ENCODE measurements at regions not wholly inside any gene's neighbourhood (a gene's known extent, or its start where the extent isn't known, plus 50 kb on each side); places are given as distances from the start of the nearest gene placed in this dataset.

DNA sequence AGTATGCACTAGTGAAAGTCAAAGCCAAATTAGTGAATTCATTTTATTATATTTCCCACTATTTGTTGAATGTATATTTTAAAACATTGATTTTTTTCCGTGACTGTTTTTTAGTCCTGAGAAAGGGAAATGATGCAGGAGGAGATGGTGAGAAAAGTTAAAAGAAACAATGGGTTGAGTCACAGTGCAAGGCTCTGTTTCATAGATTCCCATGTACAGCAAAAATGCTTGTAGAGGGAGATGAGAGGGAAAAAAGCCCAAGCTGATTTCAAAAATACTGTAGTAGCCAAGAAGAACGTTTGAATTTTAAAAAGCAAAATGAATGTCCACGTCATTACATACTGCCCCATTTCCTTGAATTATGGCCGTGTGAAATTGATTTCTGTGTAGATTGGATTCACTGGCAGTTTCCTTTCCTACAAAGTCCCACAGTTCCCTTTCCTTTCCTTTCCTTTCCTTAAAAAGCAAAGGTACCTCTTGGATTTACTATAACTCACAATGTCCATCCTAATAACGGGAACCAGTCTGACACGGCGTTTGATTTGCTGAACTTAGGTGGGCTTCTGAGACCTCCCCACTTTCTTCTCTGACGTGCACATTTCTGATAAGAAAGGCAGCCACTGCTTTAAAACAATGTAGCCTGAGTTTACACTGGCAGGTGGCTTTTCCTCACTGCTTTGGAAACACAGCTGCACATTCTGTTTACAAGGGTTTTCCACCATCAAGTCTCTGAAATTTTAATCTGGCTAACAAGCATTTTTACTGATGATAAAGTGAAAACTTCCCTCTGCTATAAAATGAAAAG, 63.7 kb downstream of the SPCS3 start:
- DNase-seq = no peak

DNA sequence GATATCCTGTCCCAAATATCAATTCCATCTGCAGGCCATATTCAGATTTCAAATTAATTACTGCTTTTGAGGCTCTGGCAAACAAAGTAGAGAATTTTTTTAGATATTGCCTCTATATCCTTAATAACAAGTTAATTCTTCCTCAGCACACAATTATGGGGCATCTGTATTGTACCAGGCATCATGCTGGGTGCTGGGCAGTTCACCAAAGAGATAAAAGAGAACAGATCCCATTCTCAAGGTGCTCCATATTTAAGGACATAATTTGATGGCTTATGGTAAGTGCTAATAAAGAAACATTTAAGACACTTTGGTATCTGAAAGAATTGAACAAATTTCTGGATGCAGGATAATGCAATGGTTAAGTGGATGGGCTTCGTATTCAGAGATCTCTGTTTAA, 65.8 kb downstream of the SPCS3 start:
- no peak for DNase-seq

- DNase-seq = no peak
Measured at GRCh38 chr4:176387571-176387970, 67.8 kb downstream of the SPCS3 start.

DNA sequence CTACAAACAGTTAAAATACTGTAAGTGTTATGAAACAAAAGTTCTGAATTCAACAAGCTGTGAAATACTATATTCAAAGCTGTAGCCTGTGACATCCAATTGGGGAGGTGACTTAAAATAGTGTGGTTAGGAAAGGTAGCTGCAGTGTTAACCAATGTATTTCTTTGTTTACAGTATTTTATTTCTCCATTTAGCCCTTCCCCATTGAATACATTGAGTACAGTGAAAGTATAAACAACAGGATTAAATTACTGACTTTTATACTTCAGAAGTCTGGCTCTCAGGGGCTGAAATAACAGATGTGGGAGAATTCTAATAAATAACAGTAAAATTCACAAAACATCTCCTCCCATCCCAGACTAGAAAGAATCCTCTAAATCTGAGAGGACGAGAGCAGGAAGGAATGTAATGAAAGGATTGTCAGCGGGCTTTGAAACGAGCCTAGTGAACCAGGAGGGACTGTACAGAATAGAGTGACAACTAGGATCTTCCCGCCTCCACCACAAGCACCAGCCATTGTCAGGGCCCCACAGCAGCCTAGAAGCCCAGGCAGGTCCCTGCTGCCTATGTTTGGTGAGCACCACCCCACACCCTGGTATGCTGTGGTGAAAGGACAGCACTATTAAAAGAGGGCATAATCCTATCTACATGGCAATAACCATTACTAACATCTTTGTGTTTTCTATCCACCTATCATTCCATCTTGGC, 73.7 kb downstream of the SPCS3 start:
- DNase-seq = no peak

GRCh38 chr4:176400816-176401461, 81.2 kb downstream of the SPCS3 start:
- no peak for DNase-seq

- DNase-seq = no peak
Measured at GRCh38 chr4:176404621-176405020, 84.9 kb downstream of the SPCS3 start.

GRCh38 chr4:176406297-176406696, 86.5 kb downstream of the SPCS3 start:
- no peak for DNase-seq

GRCh38 chr4:176406736-176407135, 87.0 kb downstream of the SPCS3 start:
- no peak for DNase-seq

DNA sequence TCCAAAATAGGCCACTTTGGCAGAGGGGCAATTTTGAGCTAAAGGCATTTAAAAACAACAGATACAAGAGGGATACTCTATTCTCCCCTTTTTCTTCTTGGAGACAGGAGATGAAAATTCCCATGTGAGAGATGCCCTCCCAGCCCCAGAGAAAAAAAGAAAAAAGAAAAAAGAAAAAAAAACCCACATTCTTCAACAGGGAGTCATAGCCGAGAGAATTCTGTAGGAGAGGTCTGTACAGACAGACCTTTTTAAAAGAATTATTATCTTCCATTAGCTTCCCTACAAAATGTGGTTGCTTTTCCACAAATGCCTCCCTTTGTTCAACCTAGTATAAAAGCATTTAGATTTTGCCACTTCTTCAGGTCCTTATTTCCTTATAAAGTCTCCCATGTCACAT, 89.9 kb downstream of the SPCS3 start:
- no peak for DNase-seq

- DNase-seq = no peak
Measured at GRCh38 chr4:176413171-176413570, 93.4 kb downstream of the SPCS3 start.

GRCh38 chr4:176422001-176422400, 102.2 kb downstream of the SPCS3 start:
- no peak for DNase-seq

GRCh38 chr4:176422511-176422910, 102.7 kb downstream of the SPCS3 start:
- DNase-seq = no peak

DNA sequence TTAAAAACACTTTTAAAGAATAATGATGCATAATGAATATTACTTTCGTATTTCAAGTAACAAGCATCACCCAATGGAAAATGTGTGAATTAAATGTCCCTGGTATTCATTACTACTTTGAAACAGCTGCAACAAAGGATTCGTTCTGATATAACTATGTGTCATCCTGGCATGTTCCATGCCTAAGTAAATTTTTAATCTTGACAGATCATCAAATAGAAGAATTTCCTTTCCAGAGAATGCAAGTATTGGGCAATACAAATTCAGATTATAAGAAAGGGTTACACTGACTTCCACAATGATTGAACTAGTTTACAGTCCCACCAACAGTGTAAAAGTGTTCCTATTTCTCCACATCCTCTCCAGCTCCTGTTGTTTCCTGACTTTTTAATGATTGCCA, 105.3 kb downstream of the SPCS3 start:
- DNase-seq = no peak

- no peak for DNase-seq
Measured at GRCh38 chr4:176432811-176433540, 113.2 kb downstream of the SPCS3 start.

DNA sequence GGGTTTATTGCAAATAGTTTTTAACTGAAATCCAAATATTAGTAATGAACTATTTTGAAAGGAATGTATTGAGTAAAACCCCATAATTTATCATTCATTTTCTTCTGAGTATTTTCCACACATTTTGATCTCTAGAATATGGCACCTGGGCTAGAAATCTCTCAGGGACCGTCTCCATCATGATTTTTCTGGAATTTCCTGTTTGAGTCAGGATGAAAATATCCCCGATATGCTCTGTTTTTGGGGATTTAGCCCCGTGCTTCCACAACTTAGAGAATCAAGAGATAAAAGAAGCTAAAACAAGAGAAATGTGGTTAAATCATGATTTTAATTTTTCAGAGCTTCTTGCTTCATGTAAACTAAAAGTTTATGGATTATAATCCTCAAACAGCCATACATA, 114.2 kb downstream of the SPCS3 start:
- no peak for DNase-seq

GRCh38 chr4:176435901-176436292, 116.1 kb downstream of the SPCS3 start:
- DNase-seq = no peak

- no peak for DNase-seq
Measured at GRCh38 chr4:176436293-176436973, 116.7 kb downstream of the SPCS3 start.

GRCh38 chr4:176437756-176438155, 118.0 kb downstream of the SPCS3 start:
- DNase-seq = no peak

DNA sequence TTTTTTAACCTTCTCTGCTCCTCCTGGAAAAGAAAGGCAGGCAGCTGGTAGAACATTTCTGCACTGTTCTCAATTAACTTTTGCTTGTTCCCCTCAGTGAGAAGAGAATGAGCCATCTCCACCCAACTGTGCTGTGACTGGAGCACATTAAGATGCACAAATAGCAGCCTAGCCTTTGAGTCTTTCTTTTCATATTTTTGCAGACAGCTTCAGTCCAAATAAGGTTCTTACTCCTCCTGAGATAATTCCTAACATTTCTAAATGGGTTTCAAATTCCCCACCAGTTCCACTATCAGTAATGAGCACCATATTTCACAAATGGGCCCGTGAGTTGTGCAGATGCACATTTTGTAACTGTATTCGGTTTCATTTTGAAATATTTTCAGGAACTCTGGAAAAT, 118.6 kb downstream of the SPCS3 start:
- DNase-seq = no peak

DNA sequence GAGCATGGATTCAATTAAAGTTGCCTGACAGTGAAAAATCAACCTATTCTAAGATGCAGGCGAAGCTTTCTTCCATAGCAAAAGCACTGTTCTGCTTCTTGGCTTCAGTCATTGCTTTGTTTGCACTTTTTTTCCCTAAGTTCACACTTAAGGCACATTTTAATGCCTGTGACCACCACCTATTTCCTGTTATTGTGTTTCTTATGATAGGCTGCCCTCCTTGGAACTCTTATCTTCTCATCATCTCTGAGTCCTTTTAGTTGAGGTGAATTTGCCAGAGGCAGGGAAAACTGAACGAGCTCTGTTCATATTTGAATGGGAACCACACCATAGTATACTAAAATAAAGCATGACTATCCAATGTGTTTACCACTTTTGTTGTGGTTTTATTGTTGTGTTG, 119.8 kb downstream of the SPCS3 start:
- DNase-seq = no peak

- DNase-seq = no peak
Measured at GRCh38 chr4:176440698-176441097, 120.9 kb downstream of the SPCS3 start.

DNA sequence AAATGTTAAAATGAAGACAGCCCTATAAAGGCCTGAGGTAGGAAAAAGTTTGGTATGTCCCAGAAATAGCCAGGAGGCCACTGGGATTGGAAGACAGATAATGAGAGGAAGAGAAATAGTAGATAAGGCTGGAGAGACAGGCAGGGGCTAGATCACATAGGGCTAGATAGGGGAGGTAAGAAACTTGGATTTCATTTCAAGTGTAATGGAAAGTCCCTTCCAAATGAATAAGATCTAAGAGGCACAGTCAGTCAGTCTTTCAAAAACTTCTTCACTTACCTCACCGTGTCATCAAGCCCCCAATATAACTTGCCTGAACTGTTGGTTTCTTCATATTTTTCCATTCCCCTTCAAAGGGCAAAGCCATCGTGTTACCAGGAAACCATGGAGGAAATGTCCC, 121.8 kb downstream of the SPCS3 start:
- no peak for DNase-seq

Data from hindlimb muscle (tissue), 1 donor.